Uterus (tissue), 3 donors: ENCODE measurements at regions not wholly inside any gene's neighbourhood (a gene's known extent, or its start where the extent isn't known, plus 50 kb on each side); places are given as distances from the start of the nearest gene placed in this dataset.
"Not testable (repeated sequence)": the region's sequence is repeated elsewhere in the genome, so short reads cannot be mapped to it uniquely, and the experiment has no call there.

Experiments
- DNase-seq, 2 donors: peaks; one replicate each; pipeline ENCODE4 v3.0.0-alpha.2; 2019 to 2020
- H3K27ac ChIP-seq, 2 donors: fragments of 200-600 bp; sonication (generic); 1 replicate in 1 of 2; 2 replicates in 1 of 2; pipeline ENCODE4 v1.5.1; 2016 to 2018
- H3K27me3 ChIP-seq, 2 donors: fragments of 200-600 bp; sonication (generic); one replicate each; pipeline ENCODE4 v1.5.1; 2018 to 2019; ENCODE audit warnings: control low read depth in 1 of 2
- H3K36me3 ChIP-seq, 2 donors: fragments of 200-600 bp; sonication (generic); one replicate each; pipeline ENCODE4 v1.5.1; 2019; ENCODE audit warnings: control low read depth in 1 of 2
- H3K4me1 ChIP-seq, 2 donors: fragments of 200-600 bp; sonication (generic); one replicate each; pipeline ENCODE4 v1.5.1; 2018 to 2019; ENCODE audit warnings: control low read depth in 1 of 2
- H3K4me3 ChIP-seq, 2 donors: fragments of 200-600 bp; sonication (generic); 1 replicate in 1 of 2; 2 replicates in 1 of 2; pipeline ENCODE4 v1.5.1; 2018 to 2019; ENCODE audit warnings: mild to moderate bottlenecking in 1 of 2
- H3K9me3 ChIP-seq, 2 donors: fragments of 200-600 bp; sonication (generic); one replicate each; pipeline ENCODE4 v1.5.1; 2019; ENCODE audit warnings: control low read depth in 1 of 2
- CTCF ChIP-seq, 4 experiments: fragments of 200-600 bp in 2 of 4; fragments of 450-650 bp in 2 of 4; sonication (generic) in 2 of 4; IDR thresholded peaks; one replicate each; pipeline ENCODE4 v1.5.1; 2016 to 2019; ENCODE audit warnings: antibody characterized with exemption in 4 of 4, mild to moderate bottlenecking in 2 of 4, moderate library complexity in 1 of 4
- POLR2A ChIP-seq, 2 donors: fragments of 450-650 bp; IDR thresholded peaks; one replicate each; pipeline ENCODE4 v1.6.1; 2016; ENCODE audit warnings: antibody characterized with exemption in 2 of 2, mild to moderate bottlenecking in 1 of 2, moderate library complexity in 1 of 2
- intact Hi-C: fragments of 100-400 bp; cut with DNase I; formaldehyde crosslinking; loops from one replicate; pipeline ENCODE4 v1.15.1; 2023; ENCODE audit warnings: low total_unique reads
- donor health status: DM: yes; HTN: yes; CAD: no.

- TF ChIP-seq POLR2A (IDR thresholded peaks at IDR 0.05): no peak
- no peak for TF ChIP-seq CTCF (IDR thresholded peaks at IDR 0.05)
- no peak for DNase-seq
- H3K9me3 ChIP-seq: no peaks in the 10 kb centered on the region
- H3K27ac ChIP-seq: no peak overlapping the region
- no peak overlapping the region for H3K4me3 ChIP-seq
- H3K36me3 ChIP-seq: no peaks in the 10 kb centered on the region
- H3K4me1 ChIP-seq: no peaks in the 10 kb centered on the region
- intact Hi-C loops: no loop called here
- H3K27me3 ChIP-seq: no peaks in the 10 kb centered on the region
Observed at GRCh38 chr10:8665322-8665721, 610.8 kb downstream of the GATA3 start.

GRCh38 chr10:8670461-8670860 lies 616.0 kb downstream of the GATA3 start:
- Histone ChIP-seq H3K36me3 (no peaks in the 10 kb centered on the region), H3K4me1 (no peaks in the 10 kb centered on the region), H3K27me3 (no peaks in the 10 kb centered on the region), H3K27ac (no peak overlapping the region), H3K9me3 (no peaks in the 10 kb centered on the region), H3K4me3 (no peak overlapping the region)
- intact Hi-C loops: no loop called here
- TF ChIP-seq POLR2A (IDR thresholded peaks at IDR 0.05) (no peak), CTCF (IDR thresholded peaks at IDR 0.05) (no peak)
- no peak for DNase-seq

- DNase-seq: no peak
- Histone ChIP-seq H3K9me3 (no peaks in the 10 kb centered on the region), H3K27ac (no peak overlapping the region), H3K27me3 (no peaks in the 10 kb centered on the region), H3K4me1 (no peaks in the 10 kb centered on the region), H3K36me3 (no peaks in the 10 kb centered on the region), H3K4me3 (no peak overlapping the region)
- intact Hi-C loops: no loop called here
- TF ChIP-seq CTCF (IDR thresholded peaks at IDR 0.05) (no peak), POLR2A (IDR thresholded peaks at IDR 0.05) (no peak)
Observed at GRCh38 chr10:8674230-8674629, 619.7 kb downstream of the GATA3 start.

GRCh38 chr10:8677642-8678041 lies 623.2 kb downstream of the GATA3 start:
- H3K4me3 ChIP-seq: no peak overlapping the region
- H3K9me3 ChIP-seq: no peaks in the 10 kb centered on the region
- intact Hi-C loops: no loop called here
- no peak for TF ChIP-seq POLR2A (IDR thresholded peaks at IDR 0.05)
- TF ChIP-seq CTCF (IDR thresholded peaks at IDR 0.05): no peak
- no peaks in the 10 kb centered on the region for H3K36me3 ChIP-seq
- no peak for DNase-seq
- H3K4me1 ChIP-seq: no peaks in the 10 kb centered on the region
- H3K27me3 ChIP-seq: no peaks in the 10 kb centered on the region
- H3K27ac ChIP-seq: no peak overlapping the region

GRCh38 chr10:8684916-8685315 lies 630.4 kb downstream of the GATA3 start:
- DNase-seq, H3K4me1 ChIP-seq, H3K27ac ChIP-seq, H3K4me3 ChIP-seq, intact Hi-C loops, H3K27me3 ChIP-seq, H3K36me3 ChIP-seq, H3K9me3 ChIP-seq: not testable (repeated sequence)

- no peak for DNase-seq
- no peaks in the 10 kb centered on the region for H3K27me3 ChIP-seq
- H3K27ac ChIP-seq: no peak overlapping the region
- H3K4me3 ChIP-seq: no peak overlapping the region
- H3K4me1 ChIP-seq: no peaks in the 10 kb centered on the region
- H3K36me3 ChIP-seq: no peaks in the 10 kb centered on the region
- TF ChIP-seq CTCF (IDR thresholded peaks at IDR 0.05): no peak
- intact Hi-C loops: no loop called here
- no peaks in the 10 kb centered on the region for H3K9me3 ChIP-seq
Observed at GRCh38 chr10:8688881-8689280, 634.4 kb downstream of the GATA3 start.
